ENCODE measurements at regions not wholly inside any gene's neighbourhood (a gene's known extent, or its start where the extent isn't known, plus 50 kb on each side); places are given as distances from the start of the nearest gene placed in this dataset.

DNA sequence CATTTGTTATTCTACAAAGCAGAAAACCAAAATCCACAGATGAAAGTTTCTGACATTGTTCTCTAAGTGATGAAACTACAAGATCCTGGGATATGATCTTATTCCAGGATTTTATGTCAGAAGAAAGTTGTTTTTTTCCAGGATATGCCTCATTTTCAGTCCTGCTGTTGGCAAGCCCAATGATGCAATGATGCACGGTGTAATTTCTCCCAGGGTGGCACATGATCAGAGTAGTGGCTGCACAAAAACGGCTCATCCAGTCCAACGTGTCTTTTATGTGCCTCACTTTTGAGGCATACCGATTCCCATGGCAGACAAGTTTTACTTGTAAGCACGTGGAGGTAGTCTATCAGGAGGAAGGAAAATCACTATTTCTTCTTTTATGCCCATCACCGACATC is 302.3 kb upstream of the JAG1 start:
- TF ChIP-seq, protein P1, sequence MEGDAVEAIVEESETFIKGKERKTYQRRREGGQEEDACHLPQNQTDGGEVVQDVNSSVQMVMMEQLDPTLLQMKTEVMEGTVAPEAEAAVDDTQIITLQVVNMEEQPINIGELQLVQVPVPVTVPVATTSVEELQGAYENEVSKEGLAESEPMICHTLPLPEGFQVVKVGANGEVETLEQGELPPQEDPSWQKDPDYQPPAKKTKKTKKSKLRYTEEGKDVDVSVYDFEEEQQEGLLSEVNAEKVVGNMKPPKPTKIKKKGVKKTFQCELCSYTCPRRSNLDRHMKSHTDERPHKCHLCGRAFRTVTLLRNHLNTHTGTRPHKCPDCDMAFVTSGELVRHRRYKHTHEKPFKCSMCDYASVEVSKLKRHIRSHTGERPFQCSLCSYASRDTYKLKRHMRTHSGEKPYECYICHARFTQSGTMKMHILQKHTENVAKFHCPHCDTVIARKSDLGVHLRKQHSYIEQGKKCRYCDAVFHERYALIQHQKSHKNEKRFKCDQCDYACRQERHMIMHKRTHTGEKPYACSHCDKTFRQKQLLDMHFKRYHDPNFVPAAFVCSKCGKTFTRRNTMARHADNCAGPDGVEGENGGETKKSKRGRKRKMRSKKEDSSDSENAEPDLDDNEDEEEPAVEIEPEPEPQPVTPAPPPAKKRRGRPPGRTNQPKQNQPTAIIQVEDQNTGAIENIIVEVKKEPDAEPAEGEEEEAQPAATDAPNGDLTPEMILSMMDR (conservative IDR thresholded peaks at IDR 0.05; ENCODE audit: low read length), result no peak
- no peak for TF ChIP-seq EZH2phosphoT487 (IDR thresholded peaks at IDR 0.05; ENCODE audit: borderline replicate concordance, low read depth, low read length)
